Epithelial cell of prostate (primary cell): ENCODE measurements at regions not wholly inside any gene's neighbourhood (a gene's known extent, or its start where the extent isn't known, plus 50 kb on each side); places are given as distances from the start of the nearest gene placed in this dataset.
"Not testable (repeated sequence)": the region's sequence is repeated elsewhere in the genome, so short reads cannot be mapped to it uniquely, and the experiment has no call there.

Experiments used
- DNase-seq: peaks from one replicate; pipeline ENCODE4 v3.0.0-alpha.2; 2011; ENCODE audit warnings: low read depth, low spot score
- H3K27ac ChIP-seq: fragments of 450-650 bp; 2 replicates; pipeline ENCODE4 v1.5.1; 2017; ENCODE audit warnings: mild to moderate bottlenecking

DNA sequence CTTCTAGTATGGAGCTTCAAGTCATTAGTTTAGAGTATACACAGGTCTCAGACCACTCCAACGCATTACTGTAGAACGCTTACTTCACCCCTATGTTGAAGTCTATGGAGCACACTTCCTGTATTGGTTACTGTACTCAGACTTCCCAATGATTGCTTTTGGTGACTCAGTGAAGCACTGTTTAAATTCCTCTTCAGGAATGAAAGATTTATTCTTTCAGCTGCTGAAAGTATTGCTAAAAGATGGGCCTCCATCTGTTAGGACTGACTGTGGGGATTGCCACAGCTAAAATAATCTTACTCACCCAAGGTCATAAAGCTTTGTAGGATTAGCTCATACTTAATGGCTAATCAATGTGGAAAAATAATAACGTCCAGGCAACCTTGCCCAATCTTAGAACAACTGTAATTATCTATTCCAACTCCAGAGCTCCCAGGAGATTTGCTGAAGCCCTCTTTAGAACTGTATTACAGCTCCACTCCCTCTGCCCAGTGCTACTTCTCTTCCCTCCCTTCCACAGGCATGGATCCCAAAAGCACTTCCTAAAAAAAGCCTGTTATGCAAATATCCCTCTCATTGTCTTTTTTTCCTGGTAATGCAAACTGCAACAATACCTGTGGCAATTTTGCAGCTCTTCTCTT is 281.9 kb upstream of the HS3ST1 start:
- DNase-seq, result no peak
- H3K27ac ChIP-seq, result no peak overlapping the region

DNA sequence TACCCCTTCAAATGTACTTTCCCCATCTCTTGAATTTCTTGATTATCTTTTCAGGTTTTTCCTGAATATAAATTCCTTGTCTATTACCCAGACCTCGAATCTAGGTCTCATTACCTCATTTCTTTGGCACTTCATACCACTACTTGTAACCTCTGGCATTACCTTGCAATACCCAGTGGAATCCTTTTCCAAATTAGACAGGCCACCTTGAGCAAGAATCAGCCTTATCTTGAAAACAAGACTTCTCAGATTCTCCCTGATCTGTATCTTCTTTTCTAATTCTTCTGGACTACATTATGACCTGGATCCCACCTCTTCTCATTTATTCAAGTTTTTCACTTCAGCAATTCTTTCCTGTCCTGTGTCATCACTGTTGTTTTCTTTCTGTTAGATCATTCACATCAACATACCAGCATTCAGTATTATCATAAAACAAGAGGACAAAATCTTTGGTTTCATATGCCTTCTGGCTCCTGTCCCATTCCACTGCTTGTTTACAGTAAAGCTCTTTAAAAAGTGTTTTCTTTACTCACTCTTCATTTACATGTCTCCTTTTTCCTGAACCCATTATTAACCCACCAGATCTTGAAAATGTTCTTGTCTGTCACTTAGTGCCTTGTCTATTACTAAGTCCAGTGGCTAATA is 275.6 kb upstream of the HS3ST1 start:
- no peak for DNase-seq
- H3K27ac ChIP-seq, result peak overlapping the region; percentile 47

DNA sequence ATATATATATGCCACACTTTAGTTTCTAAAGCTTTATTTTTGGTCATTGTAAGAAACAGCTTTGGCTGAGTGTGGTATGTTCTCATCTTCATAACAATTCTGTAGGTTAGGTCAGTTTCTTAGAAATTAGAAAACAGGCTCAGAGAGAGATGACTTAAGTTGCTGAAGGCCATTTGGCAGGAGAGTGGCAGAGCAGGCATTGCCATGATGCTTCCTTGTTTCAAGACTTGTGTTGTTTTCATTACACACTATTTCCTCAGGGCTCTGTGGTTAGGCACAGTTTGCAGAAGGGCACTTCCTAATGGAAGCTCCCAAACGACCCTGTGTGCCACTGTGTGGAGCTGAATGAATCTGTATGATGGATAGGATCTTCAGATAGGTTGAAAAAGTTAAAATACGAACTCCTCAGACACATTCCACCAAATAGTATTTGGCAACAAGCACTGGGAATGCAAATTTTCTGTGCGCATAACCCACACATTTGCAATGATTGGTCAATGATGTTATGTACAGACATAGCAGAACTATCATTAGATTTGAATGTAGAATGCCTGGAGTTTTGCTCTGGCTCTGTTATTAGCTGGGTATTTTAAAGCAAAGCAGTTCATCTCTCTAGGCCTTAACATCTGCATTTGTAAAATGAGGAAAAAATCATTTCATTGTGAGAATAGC is 274.3 kb upstream of the HS3ST1 start:
- no peak for DNase-seq
- peak overlapping the region; percentile 47 for H3K27ac ChIP-seq

GRCh38 chr4:11701966-11702725 is 273.5 kb upstream of the HS3ST1 start:
- peak overlapping the region; percentile 93 for H3K27ac ChIP-seq
- no peak for DNase-seq

GRCh38 chr4:11700751-11701226 is 272.1 kb upstream of the HS3ST1 start:
- H3K27ac ChIP-seq, result peak overlapping the region; percentile 93

GRCh38 chr4:11698846-11699590 is 270.3 kb upstream of the HS3ST1 start:
- H3K27ac ChIP-seq, result peak overlapping the region; percentile 93
- DNase-seq, result peak; percentile 63

More at GRCh38 chr4:11700751-11701226, 272.1 kb upstream of the HS3ST1 start:
- peak; percentile 70 for DNase-seq

GRCh38 chr4:11698033-11698432 is 269.3 kb upstream of the HS3ST1 start:
- peak overlapping the region; percentile 93 for H3K27ac ChIP-seq
- no peak for DNase-seq

GRCh38 chr4:11693693-11694092 is 265.0 kb upstream of the HS3ST1 start:
- H3K27ac ChIP-seq, result no peak overlapping the region
- DNase-seq, result no peak

- no peak overlapping the region for H3K27ac ChIP-seq
- DNase-seq, result no peak
Observed at GRCh38 chr4:11691236-11691635, 262.5 kb upstream of the HS3ST1 start.

GRCh38 chr4:11687727-11688126 is 259.0 kb upstream of the HS3ST1 start:
- H3K27ac ChIP-seq, result no peak overlapping the region
- no peak for DNase-seq

- DNase-seq, result no peak
Observed at GRCh38 chr4:11685481-11685880, 256.8 kb upstream of the HS3ST1 start.

DNA sequence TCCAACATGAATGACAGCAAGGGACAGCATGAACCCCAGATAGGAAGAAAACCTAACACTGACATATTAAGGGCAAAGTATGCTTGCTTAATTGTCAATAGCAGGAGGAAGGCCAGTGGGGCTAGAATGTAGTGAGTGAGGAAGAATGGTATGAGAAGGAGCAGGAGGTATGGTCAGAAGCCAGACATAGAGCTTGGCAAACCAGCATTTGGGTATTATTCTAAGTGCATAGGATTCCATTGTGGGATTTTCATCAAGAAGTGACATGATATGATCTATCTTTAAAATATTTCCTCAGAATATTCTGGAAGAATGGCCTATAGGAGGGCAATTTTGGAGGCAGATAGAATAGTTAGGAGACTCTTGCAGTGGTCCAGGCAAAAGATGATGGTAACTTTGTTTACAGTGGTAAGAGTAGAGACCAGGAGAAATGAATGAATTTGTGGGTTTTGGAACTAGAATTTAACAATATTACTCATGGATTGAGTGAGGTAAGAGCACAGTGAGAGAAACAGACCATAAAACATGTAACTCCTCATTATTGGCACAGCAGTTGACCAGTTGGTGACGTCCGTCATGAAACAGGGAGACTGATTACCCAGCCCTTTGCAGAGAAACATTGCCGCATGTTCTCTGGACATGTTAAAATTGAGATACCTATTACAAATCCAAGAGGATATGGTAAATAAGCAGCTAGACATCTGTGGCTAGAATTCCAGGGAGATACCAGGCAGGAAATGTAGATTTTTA is 246.5 kb upstream of the HS3ST1 start:
- H3K27ac ChIP-seq, result no peak overlapping the region
- no peak for DNase-seq

More at GRCh38 chr4:11685481-11685880, 256.8 kb upstream of the HS3ST1 start:
- no peak overlapping the region for H3K27ac ChIP-seq

DNA sequence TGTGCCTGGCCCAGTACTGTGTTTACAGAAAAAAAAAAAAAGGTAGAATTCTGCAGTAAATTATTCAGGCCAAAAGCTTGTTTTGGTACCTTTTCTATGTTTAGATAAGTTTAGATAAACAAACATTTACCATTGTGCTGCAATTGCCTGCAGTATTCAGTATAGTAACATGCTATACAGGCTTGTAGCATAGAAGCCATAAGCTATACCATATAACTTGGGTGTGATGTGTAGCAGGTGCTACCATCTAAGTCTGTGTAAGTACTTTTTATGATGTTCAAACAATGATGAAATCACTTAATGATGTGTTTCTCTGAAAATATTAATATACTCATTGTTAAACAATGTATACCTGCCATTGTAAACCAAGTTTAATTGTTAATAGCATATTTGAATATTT is 241.6 kb upstream of the HS3ST1 start:
- H3K27ac ChIP-seq, result peak overlapping the region; percentile 83
- no peak for DNase-seq

DNA sequence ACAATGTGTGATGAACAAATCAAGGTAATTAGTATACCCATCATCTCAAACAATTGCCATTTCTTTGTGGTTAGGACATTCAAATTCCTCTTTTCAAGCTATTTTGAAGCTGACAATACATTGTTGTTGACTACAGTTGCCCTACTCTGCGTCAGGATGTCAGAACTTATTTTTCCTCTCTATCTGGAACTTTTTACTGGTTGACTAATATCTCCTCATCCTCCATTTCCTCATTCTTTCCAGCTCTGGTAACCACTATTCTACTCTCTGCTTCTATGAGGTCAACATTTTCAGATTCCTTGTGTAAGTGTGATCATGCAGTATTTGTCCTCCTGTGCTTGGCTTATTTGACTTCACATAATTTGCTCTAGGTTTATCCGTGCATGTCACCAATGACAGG is 240.5 kb upstream of the HS3ST1 start:
- DNase-seq, result peak; percentile 74

DNA sequence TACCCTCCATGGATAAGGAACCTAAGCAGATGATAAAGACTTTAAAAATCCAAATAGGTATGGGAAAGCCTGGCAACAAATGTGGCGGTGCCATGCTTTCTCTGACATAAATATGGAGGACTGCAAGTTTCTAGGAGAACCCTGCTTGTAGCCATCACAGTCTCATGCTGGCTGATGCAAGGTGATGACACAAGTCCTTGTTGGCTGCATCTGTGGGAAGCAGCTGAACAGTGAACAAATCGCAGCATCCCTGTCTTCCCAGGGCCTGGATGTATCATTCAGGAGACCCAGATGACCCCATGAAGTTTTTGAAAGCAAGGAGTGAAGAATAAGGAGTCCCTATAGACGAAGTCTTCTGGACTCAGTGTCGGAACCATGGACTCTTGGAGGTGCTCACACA is 234.4 kb upstream of the HS3ST1 start:
- H3K27ac ChIP-seq, result no peak overlapping the region
- DNase-seq, result no peak

More for the DNA sequence above, 240.5 kb upstream of the HS3ST1 start:
- peak overlapping the region; percentile 83 for H3K27ac ChIP-seq

- H3K27ac ChIP-seq, result peak overlapping the region; percentile 34
- DNase-seq, result no peak
Observed at GRCh38 chr4:11650801-11651596, 222.3 kb upstream of the HS3ST1 start.

- H3K27ac ChIP-seq, result no peak overlapping the region
Observed at GRCh38 chr4:11647433-11647832, 218.7 kb upstream of the HS3ST1 start.

DNA sequence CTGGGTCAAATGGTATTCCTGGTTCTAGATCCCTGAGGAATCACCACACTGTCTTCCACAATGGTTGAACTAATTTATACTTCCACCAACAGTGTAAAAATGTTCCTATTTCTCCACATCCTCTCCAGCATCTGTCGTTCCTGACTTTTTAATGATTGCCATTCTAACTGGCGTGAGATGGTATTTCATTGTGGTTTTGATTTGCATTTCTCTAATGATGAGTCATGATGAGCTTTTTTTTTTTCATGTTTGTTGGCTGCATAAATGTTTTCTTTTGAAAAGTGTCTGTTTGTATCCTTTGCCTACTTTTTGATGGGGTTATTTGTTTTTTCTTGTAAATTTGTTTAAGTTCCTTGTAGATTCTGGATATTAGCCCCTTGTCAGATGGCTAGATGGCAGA is 214.4 kb upstream of the HS3ST1 start:
- peak overlapping the region; percentile 29 for H3K27ac ChIP-seq
- not testable (repeated sequence) for DNase-seq

More at GRCh38 chr4:11647433-11647832, 218.7 kb upstream of the HS3ST1 start:
- no peak for DNase-seq
